ENCODE measurements at regions not wholly inside any gene's neighbourhood (a gene's known extent, or its start where the extent isn't known, plus 50 kb on each side); places are given as distances from the start of the nearest gene placed in this dataset.

DNA sequence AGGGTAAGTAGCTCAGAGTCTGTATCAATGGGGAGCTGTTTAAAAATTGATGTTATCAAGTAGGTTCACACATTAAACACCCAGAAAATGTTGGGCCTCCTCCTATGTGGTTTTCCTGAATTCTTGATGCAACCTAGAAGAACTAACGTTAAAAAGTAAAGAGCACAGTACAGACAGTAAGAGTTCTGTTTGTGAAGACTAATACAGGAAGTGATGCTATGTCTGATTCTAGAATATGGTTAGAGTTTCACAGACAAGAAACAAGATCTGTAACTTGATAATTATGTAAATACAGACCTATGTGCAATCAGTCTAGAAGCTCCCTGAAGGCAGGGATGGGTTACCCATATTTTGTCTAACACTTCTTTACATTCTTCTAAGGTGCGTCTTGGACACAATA, 214.9 kb upstream of the BTG1 start:
- Histone ChIP-seq H3K9me3 (ENCODE audit: control insufficient read depth, low read length) (peaks cover 14% of the 10 kb centered on the region), H3K27me3 (replicated peaks; ENCODE audit: control insufficient read depth, insufficient read depth, low read length, poor library complexity, severe bottlenecking) (no peaks in the 10 kb centered on the region), H3K36me3 (ENCODE audit: control insufficient read depth, insufficient read depth, low read length) (no peaks in the 10 kb centered on the region), H3K27ac (ENCODE audit: insufficient read depth, low read length, poor library complexity, severe bottlenecking) (peak overlapping the region; percentile 49), H3K4me1 (ENCODE audit: control insufficient read depth, insufficient read depth, low read length, poor library complexity, severe bottlenecking) (peaks cover 27% of the 10 kb centered on the region), H3K4me3 (ENCODE audit: insufficient read depth, low read depth, low read length, poor library complexity, severe bottlenecking) (no peak overlapping the region)
- no peak for DNase-seq

DNA sequence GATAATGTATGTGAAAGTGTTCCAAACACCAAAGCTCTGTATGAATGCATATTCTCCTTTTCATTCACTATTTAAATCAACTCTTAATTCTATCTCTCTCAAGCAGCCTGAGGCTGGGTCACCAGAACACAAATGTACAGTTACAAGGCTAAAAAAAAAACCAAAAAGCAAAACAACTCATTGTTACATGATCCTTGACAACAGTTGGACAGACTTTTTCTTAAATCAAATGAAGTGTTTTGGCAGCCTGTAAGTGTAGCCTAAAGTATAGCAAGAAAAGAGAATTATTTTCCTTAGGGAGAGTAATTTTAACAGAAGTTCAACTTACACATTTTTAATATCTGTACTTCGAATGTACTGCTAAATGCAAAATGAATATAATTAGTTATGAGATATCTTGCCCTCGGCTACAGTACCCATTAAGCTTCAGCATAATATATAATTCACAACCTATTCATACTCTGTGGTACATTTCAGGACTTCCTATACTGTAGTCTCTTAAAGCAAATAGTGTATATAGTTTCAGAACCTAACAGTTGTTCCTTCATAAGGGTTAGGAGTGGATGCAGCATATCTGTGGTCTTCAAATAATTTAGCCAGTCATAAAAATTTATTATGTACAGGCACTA, 214.0 kb upstream of the BTG1 start:
- no peak overlapping the region for H3K4me3 ChIP-seq (ENCODE audit: insufficient read depth, low read depth, low read length, poor library complexity, severe bottlenecking)
- peak overlapping the region; percentile 49 for H3K27ac ChIP-seq (ENCODE audit: insufficient read depth, low read length, poor library complexity, severe bottlenecking)
- peaks cover 14% of the 10 kb centered on the region for H3K9me3 ChIP-seq (ENCODE audit: control insufficient read depth, low read length)
- peaks cover 25% of the 10 kb centered on the region for H3K4me1 ChIP-seq (ENCODE audit: control insufficient read depth, insufficient read depth, low read length, poor library complexity, severe bottlenecking)
- no peaks in the 10 kb centered on the region for H3K36me3 ChIP-seq (ENCODE audit: control insufficient read depth, insufficient read depth, low read length)
- no peak for DNase-seq
- no peaks in the 10 kb centered on the region for H3K27me3 ChIP-seq (replicated peaks; ENCODE audit: control insufficient read depth, insufficient read depth, low read length, poor library complexity, severe bottlenecking)

DNA sequence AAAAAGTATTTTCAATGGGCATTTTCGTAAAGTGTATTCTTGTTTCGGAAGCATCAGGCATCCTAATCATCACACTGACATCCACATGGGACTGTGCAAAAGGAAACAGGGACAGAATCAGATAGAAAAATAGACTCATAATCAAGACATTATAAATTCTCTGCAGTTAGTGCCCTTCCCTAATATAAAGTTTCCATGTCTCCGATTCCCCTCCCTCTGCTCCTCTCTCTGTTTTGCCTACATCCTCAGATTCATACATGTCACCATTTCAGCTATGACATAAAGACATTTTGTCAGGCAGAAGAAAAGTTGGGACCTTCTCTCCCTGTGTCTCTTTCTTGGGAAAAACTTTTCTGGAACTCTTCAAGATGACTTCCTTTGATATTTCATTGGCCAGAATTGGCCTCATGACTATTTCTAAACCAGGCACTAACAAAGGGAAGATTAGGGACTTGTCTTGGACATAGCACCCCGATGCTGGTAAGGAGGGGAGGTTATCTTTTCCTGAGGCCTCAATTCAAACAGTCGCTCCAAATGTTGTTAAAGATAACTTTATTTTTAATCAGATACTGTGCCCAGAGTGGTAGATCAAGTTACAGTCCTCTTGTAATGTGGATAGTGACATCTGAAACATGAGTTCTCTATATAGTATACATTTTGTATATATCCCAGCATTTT, 212.1 kb upstream of the BTG1 start:
- H3K4me1 ChIP-seq (ENCODE audit: control insufficient read depth, insufficient read depth, low read length, poor library complexity, severe bottlenecking) = peaks cover 11% of the 10 kb centered on the region
- H3K9me3 ChIP-seq (ENCODE audit: control insufficient read depth, low read length) = peaks cover 14% of the 10 kb centered on the region
- H3K27me3 ChIP-seq (replicated peaks; ENCODE audit: control insufficient read depth, insufficient read depth, low read length, poor library complexity, severe bottlenecking) = no peaks in the 10 kb centered on the region
- H3K4me3 ChIP-seq (ENCODE audit: insufficient read depth, low read depth, low read length, poor library complexity, severe bottlenecking) = no peak overlapping the region
- DNase-seq = no peak
- no peaks in the 10 kb centered on the region for H3K36me3 ChIP-seq (ENCODE audit: control insufficient read depth, insufficient read depth, low read length)
- H3K27ac ChIP-seq (ENCODE audit: insufficient read depth, low read length, poor library complexity, severe bottlenecking) = no peak overlapping the region

- peaks cover 14% of the 10 kb centered on the region for H3K9me3 ChIP-seq (ENCODE audit: control insufficient read depth, low read length)
- peaks cover 3% of the 10 kb centered on the region for H3K4me1 ChIP-seq (ENCODE audit: control insufficient read depth, insufficient read depth, low read length, poor library complexity, severe bottlenecking)
- no peak overlapping the region for H3K27ac ChIP-seq (ENCODE audit: insufficient read depth, low read length, poor library complexity, severe bottlenecking)
- no peak for DNase-seq
- H3K4me3 ChIP-seq (ENCODE audit: insufficient read depth, low read depth, low read length, poor library complexity, severe bottlenecking) = no peak overlapping the region
- no peaks in the 10 kb centered on the region for H3K36me3 ChIP-seq (ENCODE audit: control insufficient read depth, insufficient read depth, low read length)
- H3K27me3 ChIP-seq (replicated peaks; ENCODE audit: control insufficient read depth, insufficient read depth, low read length, poor library complexity, severe bottlenecking) = no peaks in the 10 kb centered on the region
Observed at GRCh38 chr12:92356425-92356824, 210.8 kb upstream of the BTG1 start.

DNA sequence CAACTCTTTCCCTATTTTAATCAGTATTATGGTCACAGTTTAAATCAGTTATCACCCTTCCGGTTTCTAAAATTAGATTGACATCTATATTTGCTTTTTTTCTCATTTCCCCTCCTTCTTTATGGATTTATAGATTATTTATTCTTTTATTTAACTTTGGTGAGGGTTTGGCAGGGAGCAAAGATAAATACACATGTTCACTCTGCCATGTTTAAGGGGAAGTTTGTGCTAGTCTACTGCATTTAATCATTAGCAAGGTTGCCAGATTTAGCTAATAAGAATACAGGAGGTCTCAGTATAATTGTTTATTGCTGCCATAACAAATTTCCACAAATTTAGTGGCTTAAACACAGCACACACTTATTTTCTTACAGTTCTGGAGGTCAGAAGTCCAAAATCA, 204.0 kb upstream of the BTG1 start:
- no peak overlapping the region for H3K4me3 ChIP-seq (ENCODE audit: insufficient read depth, low read depth, low read length, poor library complexity, severe bottlenecking)
- no peaks in the 10 kb centered on the region for H3K36me3 ChIP-seq (ENCODE audit: control insufficient read depth, insufficient read depth, low read length)
- no peaks in the 10 kb centered on the region for H3K27me3 ChIP-seq (replicated peaks; ENCODE audit: control insufficient read depth, insufficient read depth, low read length, poor library complexity, severe bottlenecking)
- H3K4me1 ChIP-seq (ENCODE audit: control insufficient read depth, insufficient read depth, low read length, poor library complexity, severe bottlenecking) = no peaks in the 10 kb centered on the region
- H3K9me3 ChIP-seq (ENCODE audit: control insufficient read depth, low read length) = no peaks in the 10 kb centered on the region
- no peak for DNase-seq
- H3K27ac ChIP-seq (ENCODE audit: insufficient read depth, low read length, poor library complexity, severe bottlenecking) = no peak overlapping the region

- no peaks in the 10 kb centered on the region for H3K4me1 ChIP-seq (ENCODE audit: control insufficient read depth, insufficient read depth, low read length, poor library complexity, severe bottlenecking)
- H3K4me3 ChIP-seq (ENCODE audit: insufficient read depth, low read depth, low read length, poor library complexity, severe bottlenecking) = no peak overlapping the region
Observed at GRCh38 chr12:92342574-92342973, 196.9 kb upstream of the BTG1 start.

GRCh38 chr12:92341065-92341668, 195.5 kb upstream of the BTG1 start:
- H3K36me3 ChIP-seq (ENCODE audit: control insufficient read depth, insufficient read depth, low read length) = no peaks in the 10 kb centered on the region
- H3K9me3 ChIP-seq (ENCODE audit: control insufficient read depth, low read length) = no peaks in the 10 kb centered on the region
- H3K4me1 ChIP-seq (ENCODE audit: control insufficient read depth, insufficient read depth, low read length, poor library complexity, severe bottlenecking) = no peaks in the 10 kb centered on the region
- no peak overlapping the region for H3K27ac ChIP-seq (ENCODE audit: insufficient read depth, low read length, poor library complexity, severe bottlenecking)
- H3K27me3 ChIP-seq (replicated peaks; ENCODE audit: control insufficient read depth, insufficient read depth, low read length, poor library complexity, severe bottlenecking) = no peaks in the 10 kb centered on the region
- no peak overlapping the region for H3K4me3 ChIP-seq (ENCODE audit: insufficient read depth, low read depth, low read length, poor library complexity, severe bottlenecking)
- no peak for DNase-seq

More at GRCh38 chr12:92342574-92342973, 196.9 kb upstream of the BTG1 start:
- H3K36me3 ChIP-seq (ENCODE audit: control insufficient read depth, insufficient read depth, low read length) = no peaks in the 10 kb centered on the region
- no peak overlapping the region for H3K27ac ChIP-seq (ENCODE audit: insufficient read depth, low read length, poor library complexity, severe bottlenecking)
- H3K27me3 ChIP-seq (replicated peaks; ENCODE audit: control insufficient read depth, insufficient read depth, low read length, poor library complexity, severe bottlenecking) = no peaks in the 10 kb centered on the region
- no peaks in the 10 kb centered on the region for H3K9me3 ChIP-seq (ENCODE audit: control insufficient read depth, low read length)
- DNase-seq = no peak

DNA sequence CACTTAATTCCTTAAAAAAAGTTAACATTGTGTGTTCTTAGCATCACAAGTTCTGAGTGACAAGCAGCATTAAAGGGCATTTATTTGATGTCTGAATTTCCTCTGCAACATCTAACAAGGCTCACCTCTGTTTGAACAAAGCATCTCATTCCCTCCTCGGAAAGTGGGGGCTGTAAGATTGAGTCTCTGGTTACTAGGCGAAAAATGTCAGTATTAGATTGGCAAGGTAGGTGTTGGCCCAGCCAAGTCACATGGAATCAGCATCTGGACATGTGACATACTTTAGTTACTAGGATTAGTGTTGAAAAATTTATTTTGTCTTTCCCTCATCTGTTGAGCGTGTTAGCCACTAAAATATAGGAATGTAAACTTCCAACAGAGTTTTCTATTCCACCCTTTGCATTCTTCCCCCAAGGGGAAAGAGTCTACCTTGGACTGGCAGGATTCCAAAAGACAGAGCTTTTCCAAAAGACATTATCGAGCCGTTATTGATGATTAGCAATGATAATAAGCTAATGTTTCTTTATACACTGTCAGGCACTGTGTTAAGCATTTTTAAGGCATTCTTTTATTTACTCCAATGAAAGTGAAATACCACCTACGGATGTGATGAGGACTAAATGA, 194.9 kb upstream of the BTG1 start:
- H3K27me3 ChIP-seq (replicated peaks; ENCODE audit: control insufficient read depth, insufficient read depth, low read length, poor library complexity, severe bottlenecking) = no peaks in the 10 kb centered on the region
- DNase-seq = no peak
- no peaks in the 10 kb centered on the region for H3K36me3 ChIP-seq (ENCODE audit: control insufficient read depth, insufficient read depth, low read length)
- no peaks in the 10 kb centered on the region for H3K9me3 ChIP-seq (ENCODE audit: control insufficient read depth, low read length)
- H3K4me3 ChIP-seq (ENCODE audit: insufficient read depth, low read depth, low read length, poor library complexity, severe bottlenecking) = no peak overlapping the region
- H3K4me1 ChIP-seq (ENCODE audit: control insufficient read depth, insufficient read depth, low read length, poor library complexity, severe bottlenecking) = no peaks in the 10 kb centered on the region
- no peak overlapping the region for H3K27ac ChIP-seq (ENCODE audit: insufficient read depth, low read length, poor library complexity, severe bottlenecking)

- Histone ChIP-seq H3K27me3 (replicated peaks; ENCODE audit: control insufficient read depth, insufficient read depth, low read length, poor library complexity, severe bottlenecking) (no peaks in the 10 kb centered on the region), H3K4me3 (ENCODE audit: insufficient read depth, low read depth, low read length, poor library complexity, severe bottlenecking) (no peak overlapping the region), H3K9me3 (ENCODE audit: control insufficient read depth, low read length) (no peaks in the 10 kb centered on the region), H3K4me1 (ENCODE audit: control insufficient read depth, insufficient read depth, low read length, poor library complexity, severe bottlenecking) (no peaks in the 10 kb centered on the region), H3K36me3 (ENCODE audit: control insufficient read depth, insufficient read depth, low read length) (no peaks in the 10 kb centered on the region), H3K27ac (ENCODE audit: insufficient read depth, low read length, poor library complexity, severe bottlenecking) (no peak overlapping the region)
- no peak for DNase-seq
Observed at GRCh38 chr12:92340003-92340402, 194.4 kb upstream of the BTG1 start.

Measured in effector memory CD4-positive, alpha-beta T cell (primary cell).